ENCODE measurements at regions not wholly inside any gene's neighbourhood (a gene's known extent, or its start where the extent isn't known, plus 50 kb on each side); places are given as distances from the start of the nearest gene placed in this dataset.

GRCh38 chr9:88934876-88935535 is 56.3 kb upstream of the S1PR3 start:
- H2AFZ ChIP-seq (ENCODE audit: low read length): no peak overlapping the region
- no peak overlapping the region for H4K5ac ChIP-seq (ENCODE audit: insufficient read length, low read depth, low read length)
- no peak overlapping the region for H3K4me2 ChIP-seq (ENCODE audit: insufficient read depth, insufficient read length, low read length)
- H3K23ac ChIP-seq (ENCODE audit: insufficient read length, low read depth, low read length): no peak overlapping the region
- no peaks in the 10 kb centered on the region for H3K27me3 ChIP-seq (ENCODE audit: insufficient read depth, low read length)
- H3K18ac ChIP-seq (ENCODE audit: insufficient read length, low read depth, low read length): no peak overlapping the region
- no peak overlapping the region for H3K14ac ChIP-seq (ENCODE audit: insufficient read depth, low read length)
- Mint-ChIP-seq H3K36me3 (ENCODE audit: insufficient read depth in 1 of 3, low read depth in 3 of 3) (0 out of 7 replicates have a peak, but pooled peaks cover 0 to 5% (median 0%) of the 10 kb centered on the region in 3 experiments), H3K9me3 (peaks cover 10 to 16% of the 10 kb centered on the region in 2 experiments; a peak in 4 of 5 replicates), H3K4me3 (no peak overlapping the region), H3K27me3 (ENCODE audit: low read depth) (no peaks in the 10 kb centered on the region; the same call in none of the 2 replicates), H3K27ac (peak overlapping the region in 2 of 3 experiments; percentile 62 to 73; a peak in 2 of 7 replicates), H3K4me1 (0 out of 4 replicates have a peak, but pooled peaks cover 0 to 5% of the 10 kb centered on the region in 2 experiments)
- H2BK20ac ChIP-seq (ENCODE audit: low read depth, low read length, poor library complexity, severe bottlenecking): no peak overlapping the region
- H3K9ac ChIP-seq (ENCODE audit: extremely low read depth, insufficient read length, low read length): no peak overlapping the region
- no peaks in the 10 kb centered on the region for H3K79me2 ChIP-seq (ENCODE audit: insufficient read depth, low read length)
- no peak overlapping the region for H3K4ac ChIP-seq (ENCODE audit: low read depth, low read length)
- H3K56ac ChIP-seq (ENCODE audit: insufficient read length, low read depth, low read length): no peak overlapping the region
- no peak for TF ChIP-seq CTCF (conservative IDR thresholded peaks at IDR 0.05)
- H2BK120ac ChIP-seq (ENCODE audit: low read depth, low read length, poor library complexity, severe bottlenecking): no peak overlapping the region
- no peaks in the 10 kb centered on the region for H3K79me1 ChIP-seq (ENCODE audit: insufficient read depth, low read depth, low read length, poor library complexity, severe bottlenecking)
- H3K27ac ChIP-seq (ENCODE audit: insufficient read length, low read depth, low read length): no peak overlapping the region
- no peak overlapping the region for H2BK5ac ChIP-seq (ENCODE audit: insufficient read length, low read length)
- H3K9me3 ChIP-seq (ENCODE audit: control insufficient read depth, low read depth, low read length): no peaks in the 10 kb centered on the region
- H3K23me2 ChIP-seq (ENCODE audit: insufficient read length, low read depth, low read length, poor library complexity, severe bottlenecking): no peaks in the 10 kb centered on the region
- no CpG with 5 or more reads among the region's 5 CpGs for WGBS (ENCODE audit: extremely low coverage, insufficient read length, low lambda C conversion rate)
- H3T11ph ChIP-seq (ENCODE audit: low read length): no peak overlapping the region
- no peaks in the 10 kb centered on the region for H4K20me1 ChIP-seq (ENCODE audit: control insufficient read depth, insufficient read depth, insufficient read length)
- no peak overlapping the region for H4K91ac ChIP-seq (ENCODE audit: insufficient read length, low read depth, low read length)
- no peak overlapping the region for H2AK5ac ChIP-seq (ENCODE audit: insufficient read length, low read length)
- H4K8ac ChIP-seq (replicated peaks; ENCODE audit: insufficient read length, low read depth, low read length): no peak overlapping the region
- no peak overlapping the region for H2BK12ac ChIP-seq (ENCODE audit: insufficient read length, low read depth, low read length)
- no peak overlapping the region for H2BK15ac ChIP-seq (ENCODE audit: low read depth, low read length)
- H3K4me1 ChIP-seq (ENCODE audit: insufficient read depth, low read length): no peaks in the 10 kb centered on the region
- no peak for DNase-seq

All from H9 (cell line).